HCEC 1CT (cell line): ENCODE measurements at regions not wholly inside any gene's neighbourhood (a gene's known extent, or its start where the extent isn't known, plus 50 kb on each side); places are given as distances from the start of the nearest gene placed in this dataset.

Experiments used
- DNase-seq: peaks from one replicate; pipeline ENCODE4 v3.0.0-alpha.2; 2017

DNA sequence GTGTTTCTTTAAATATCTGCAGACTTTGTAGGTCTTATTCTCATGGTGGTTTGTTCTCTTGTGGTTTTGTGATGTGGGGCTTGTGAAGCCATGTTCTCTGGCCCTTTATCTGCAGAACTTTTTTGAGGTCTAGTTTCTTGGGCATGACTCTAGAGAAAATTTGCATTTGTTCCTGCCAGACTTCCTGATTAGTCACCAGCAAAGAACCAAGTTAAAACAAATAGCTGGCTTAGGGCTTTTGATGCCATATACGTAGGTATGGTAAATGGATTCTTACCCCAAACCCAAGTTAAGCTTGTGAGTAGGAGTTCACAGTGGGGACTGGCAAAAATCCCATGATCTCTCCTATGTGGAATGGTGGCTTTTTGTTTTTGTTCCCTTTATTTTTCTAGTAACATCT lies 68.7 kb upstream of the IRX3 start:
- DNase-seq, result no peak

GRCh38 chr16:54353097-54353496 lies 66.5 kb upstream of the IRX3 start:
- DNase-seq, result no peak

DNA sequence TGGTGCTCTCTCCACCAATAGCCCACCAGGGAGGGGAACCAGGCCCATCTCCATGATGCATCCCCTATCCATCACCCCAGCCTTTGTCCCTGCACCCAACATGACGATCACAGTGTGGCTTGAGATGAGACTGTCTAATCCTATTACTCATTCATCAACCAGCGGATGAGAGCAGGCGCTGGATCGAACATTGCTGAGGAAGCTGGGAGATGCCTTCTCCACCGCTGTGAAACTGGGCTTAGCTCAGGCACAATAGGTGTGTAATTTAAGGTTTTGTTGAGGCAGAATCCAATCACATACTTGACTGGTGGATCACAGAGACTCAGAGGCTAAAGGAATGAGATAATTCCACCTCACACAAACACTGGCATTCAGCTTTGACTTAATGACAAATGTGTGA lies 64.6 kb upstream of the IRX3 start:
- no peak for DNase-seq

GRCh38 chr16:54347961-54348360 lies 61.4 kb upstream of the IRX3 start:
- DNase-seq, result no peak

DNA sequence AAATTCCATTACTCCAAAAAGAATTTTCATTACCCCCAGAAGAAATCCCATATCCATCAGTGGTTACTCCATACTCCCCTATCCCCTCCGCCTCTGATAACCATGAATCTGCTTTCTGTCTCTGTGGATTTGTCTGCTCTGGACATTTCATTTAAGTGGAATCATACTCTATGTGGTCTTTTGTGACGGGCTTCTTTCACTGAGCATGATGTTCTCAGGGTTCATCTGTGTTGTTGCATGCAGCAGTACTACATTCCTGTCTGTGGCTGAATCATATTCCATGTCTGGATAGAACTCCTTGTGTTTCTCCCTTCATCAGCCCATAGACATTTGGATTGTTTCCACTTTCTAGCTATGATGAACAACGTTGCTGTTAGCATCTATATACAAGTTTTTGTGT lies 59.5 kb upstream of the IRX3 start:
- DNase-seq, result no peak

DNA sequence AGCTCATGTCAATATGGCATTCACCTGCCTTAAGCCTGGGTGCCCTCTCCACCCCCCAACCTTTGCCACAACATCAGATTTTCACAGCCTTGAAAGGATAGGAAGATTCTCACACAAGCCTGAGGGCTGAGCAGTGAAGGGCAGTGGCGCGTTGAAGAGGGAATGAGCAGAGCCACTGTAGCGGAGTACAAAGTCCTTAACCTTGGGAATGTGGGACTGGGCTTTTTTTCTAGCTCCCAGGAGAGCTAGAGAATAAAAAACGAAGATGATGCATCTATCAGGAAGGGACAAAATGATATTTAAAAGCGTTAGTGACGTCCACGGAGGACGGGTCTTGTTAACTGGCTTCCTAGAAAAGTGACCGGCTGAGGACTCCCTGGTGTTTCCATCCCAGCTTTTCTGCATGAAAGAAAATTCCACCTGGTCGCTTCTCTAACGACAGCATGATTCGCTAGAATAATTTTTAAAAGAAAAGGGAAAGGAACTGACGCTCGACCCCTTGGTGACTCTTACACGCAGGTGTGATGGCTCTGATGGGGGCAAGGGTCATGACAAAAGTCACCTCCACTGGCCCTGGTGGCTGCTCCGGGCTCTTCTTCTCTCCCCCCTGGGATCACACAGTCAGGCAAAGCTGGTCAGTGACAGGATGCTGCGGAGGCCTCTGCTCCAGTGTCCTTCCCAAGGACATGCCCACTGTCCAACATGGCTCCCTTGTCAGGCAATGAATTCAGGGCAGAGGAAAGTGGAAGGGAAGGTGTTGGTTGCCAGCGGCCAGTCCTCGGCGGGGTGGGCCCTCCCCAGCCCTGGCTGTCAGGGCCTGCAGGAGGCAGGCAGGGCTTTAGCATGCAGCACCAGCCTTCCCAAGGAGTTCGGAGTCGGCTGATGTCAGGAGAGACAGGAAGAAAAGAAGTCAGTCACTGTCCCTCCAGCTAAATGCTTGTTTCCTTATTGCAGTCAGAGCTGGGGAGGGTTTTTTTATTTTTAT lies 58.4 kb upstream of the IRX3 start:
- DNase-seq, result no peak

DNA sequence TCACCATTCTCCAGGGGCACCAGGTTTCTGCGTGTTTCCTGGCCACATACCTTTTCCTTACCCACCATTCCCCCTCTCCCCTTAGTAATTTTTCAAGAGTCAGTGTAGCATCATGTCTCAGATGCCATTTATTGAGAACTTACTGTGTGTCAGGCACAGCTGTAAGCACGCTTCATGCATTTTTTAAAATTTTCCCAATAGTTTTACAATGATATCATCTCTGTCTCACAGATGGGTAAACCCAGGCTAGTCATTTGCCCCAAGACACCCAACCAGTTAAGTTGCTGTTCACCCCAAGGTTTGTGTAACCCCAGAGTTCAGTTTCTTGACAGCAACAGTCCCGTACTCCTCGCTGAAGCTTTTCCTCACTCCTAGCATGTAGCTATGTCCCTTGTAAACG lies 56.4 kb upstream of the IRX3 start:
- DNase-seq, result peak; percentile 25

DNA sequence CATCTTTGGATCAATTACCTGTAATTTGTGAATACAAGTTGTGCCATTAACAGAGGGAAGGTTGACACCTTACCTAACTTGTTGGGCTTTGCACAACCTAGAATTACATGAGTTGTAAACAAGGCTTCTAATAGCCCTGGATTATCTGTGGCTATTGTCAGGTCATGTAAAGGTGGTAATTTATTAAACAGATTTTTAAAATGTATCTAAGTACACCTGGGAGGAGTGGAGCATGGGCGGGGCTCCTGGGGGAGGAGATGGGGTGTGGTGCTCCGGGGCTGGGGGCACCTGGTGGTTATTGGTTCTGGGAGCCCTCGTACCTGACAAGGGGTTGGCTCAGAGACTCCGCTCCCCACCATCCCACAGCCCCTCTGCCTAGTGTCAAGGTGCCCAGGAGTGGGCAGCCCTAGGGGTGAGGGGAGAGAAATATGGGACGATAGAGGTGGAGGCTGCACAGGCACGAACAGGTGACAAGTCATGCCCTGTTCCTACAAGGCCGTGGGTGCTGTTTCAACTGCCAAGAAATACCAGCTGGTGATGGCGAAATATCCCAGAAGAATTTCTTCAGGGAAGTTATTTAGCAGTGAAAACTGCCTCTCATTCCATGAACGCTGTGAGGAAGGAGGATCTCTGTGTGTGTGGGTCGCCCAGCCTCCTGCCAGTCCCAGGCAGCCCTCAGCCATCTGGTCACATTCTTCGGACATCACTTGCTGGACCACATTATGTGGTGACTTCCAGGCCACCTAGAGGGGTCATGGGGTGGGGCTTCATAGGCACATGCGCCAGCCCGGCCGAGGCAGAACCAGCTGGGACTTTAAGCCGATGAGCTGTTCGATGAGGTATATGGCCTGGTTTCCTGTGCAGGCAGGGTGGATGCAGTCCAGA lies 55.5 kb upstream of the IRX3 start:
- DNase-seq, result no peak

GRCh38 chr16:54340531-54340930 lies 53.9 kb upstream of the IRX3 start:
- DNase-seq, result no peak

DNA sequence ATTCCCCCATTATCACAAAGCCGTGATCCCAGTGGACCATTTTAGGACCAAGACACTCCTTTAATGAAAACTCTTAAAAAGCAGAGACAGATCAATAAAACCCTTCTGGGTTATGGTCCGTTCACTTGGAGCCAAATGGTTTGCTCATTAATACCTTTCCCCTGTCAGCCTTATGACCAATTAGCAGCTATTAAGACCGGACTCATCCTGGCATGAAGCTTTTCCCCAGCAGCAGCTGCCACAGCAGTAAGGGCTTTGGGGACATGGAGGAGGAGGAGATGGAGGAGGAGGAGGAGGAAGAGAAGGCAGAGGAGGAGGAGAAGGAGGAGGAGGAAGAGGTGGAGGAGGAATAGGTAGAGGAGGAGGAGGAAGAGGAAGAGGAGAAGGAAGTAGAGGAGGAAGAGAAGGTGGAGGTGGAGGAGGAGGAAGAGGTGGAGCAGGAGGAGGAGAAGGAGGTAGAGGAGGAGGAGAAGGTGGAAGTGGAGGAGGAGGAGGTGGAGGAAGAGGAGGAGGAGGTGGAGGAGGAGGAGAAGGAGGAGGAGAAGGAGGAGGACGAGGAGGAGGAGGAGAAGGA lies 50.1 kb upstream of the IRX3 start:
- DNase-seq, result no peak
